ENCODE measurements at regions not wholly inside any gene's neighbourhood (a gene's known extent, or its start where the extent isn't known, plus 50 kb on each side); places are given as distances from the start of the nearest gene placed in this dataset.

DNA sequence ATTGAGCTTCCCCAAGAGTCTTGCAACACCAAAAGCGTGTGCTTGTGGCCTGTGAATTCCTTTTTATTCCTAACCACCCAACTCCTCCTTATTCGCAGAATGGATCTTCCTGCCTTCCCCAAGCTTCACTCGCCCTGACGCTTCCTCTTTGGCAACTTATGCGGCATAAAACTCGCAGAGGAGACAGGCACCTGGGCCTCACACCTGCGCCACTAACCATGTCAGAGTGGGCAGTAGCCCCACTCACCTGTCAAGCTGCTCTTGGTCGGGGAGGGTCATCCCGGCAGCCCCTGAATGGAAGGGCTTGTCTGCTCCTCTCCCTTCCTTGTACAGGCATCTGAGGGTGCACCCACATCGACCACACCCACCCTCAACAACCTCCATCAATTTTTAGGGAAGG, 106.9 kb upstream of the GPC1 start:
- TF ChIP-seq, protein P1, sequence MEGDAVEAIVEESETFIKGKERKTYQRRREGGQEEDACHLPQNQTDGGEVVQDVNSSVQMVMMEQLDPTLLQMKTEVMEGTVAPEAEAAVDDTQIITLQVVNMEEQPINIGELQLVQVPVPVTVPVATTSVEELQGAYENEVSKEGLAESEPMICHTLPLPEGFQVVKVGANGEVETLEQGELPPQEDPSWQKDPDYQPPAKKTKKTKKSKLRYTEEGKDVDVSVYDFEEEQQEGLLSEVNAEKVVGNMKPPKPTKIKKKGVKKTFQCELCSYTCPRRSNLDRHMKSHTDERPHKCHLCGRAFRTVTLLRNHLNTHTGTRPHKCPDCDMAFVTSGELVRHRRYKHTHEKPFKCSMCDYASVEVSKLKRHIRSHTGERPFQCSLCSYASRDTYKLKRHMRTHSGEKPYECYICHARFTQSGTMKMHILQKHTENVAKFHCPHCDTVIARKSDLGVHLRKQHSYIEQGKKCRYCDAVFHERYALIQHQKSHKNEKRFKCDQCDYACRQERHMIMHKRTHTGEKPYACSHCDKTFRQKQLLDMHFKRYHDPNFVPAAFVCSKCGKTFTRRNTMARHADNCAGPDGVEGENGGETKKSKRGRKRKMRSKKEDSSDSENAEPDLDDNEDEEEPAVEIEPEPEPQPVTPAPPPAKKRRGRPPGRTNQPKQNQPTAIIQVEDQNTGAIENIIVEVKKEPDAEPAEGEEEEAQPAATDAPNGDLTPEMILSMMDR (IDR thresholded peaks at IDR 0.05; ENCODE audit: extremely low read depth, missing control alignments), result no peak
- DNase-seq (ENCODE audit: low spot score), result no peak

DNA sequence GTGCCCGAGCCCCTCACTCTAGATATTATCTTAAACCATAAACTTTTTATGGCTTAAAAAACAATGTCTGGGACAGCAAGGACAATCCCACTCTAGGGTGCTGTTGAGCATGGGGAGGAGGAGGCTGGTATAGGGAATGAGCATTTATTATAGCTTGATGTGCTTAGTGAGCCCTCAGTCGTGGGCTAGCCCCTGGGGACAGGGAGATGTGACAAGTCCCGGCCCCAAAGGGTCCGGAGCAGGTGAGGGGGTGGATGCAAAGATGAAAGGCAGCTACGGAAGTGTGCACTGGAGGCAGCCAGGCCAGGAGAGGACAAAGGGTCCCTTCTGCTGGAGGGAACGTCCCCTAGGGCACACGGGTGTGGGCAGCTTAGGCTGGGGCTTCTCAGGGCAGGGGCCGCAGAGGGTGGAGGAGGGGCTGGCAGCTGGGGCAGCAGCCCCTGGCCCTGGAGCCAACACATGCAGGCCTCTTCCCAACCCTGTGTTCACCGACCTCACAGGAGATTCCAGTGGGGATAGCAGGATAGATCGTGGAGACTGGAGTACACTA, 106.3 kb upstream of the GPC1 start:
- TF ChIP-seq, protein P1 (IDR thresholded peaks at IDR 0.05; ENCODE audit: extremely low read depth, missing control alignments), result no peak
- no peak for DNase-seq (ENCODE audit: low spot score)

DNA sequence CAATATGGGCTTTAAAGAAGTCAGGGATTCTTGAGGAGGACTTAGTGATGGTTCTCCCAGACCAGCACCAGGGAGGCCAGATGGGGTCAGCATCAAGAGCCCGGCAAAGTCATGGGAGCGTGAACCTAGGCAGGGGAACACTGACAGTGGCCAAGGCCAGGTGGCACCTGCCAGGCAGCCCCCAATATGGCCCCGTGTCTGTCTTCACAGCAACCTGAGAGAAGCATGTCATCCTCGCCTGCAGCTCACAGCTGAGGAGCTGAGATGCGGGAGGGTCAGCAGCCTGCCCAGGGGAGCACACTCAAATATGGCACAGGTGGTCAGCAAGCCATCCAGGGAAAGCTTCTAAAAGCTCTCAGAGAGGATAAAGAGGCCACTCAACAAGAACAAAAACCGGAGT, 105.7 kb upstream of the GPC1 start:
- TF ChIP-seq, protein P1 (IDR thresholded peaks at IDR 0.05; ENCODE audit: extremely low read depth, missing control alignments), result no peak
- no peak for DNase-seq (ENCODE audit: low spot score)

DNA sequence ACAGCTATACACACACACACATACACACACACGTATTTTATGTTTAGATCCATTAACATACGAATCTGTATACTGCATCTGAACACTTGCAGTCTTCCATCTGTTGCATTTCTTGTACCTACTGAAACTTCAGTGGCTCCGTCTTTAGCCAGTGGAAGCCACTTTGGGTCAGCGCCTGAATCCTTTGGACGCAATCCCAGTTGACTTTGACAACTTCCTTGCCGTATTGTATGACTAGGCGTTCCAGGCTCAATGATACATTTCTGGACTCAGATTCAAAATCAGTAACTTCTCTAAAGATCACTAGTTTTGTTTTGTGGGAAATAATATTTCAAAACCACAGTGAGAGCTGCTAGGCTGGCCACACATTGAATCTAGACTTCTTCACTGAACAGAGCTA, 101.5 kb upstream of the GPC1 start:
- TF ChIP-seq, protein P1 (IDR thresholded peaks at IDR 0.05; ENCODE audit: extremely low read depth, missing control alignments), result no peak
- DNase-seq (ENCODE audit: low spot score), result no peak

DNA sequence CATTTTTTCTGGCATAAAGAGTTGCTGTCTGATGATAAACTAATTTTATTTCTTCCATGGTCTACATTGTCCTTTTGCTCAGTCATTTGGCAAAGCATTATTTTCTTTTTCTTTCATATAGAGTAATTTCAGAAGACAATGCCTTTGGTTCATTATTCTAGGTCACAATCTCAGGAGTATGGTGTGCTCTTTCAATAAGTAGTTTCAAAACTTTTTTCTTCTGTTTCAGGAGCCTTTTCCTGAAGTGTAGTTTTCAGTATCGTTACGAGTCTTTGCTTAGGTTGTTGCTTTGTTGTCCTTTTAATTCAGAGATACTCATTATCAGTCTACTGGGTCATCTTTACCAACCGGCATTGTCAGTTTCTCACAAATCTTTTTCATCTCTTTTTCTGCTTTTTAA, 100.4 kb upstream of the GPC1 start:
- TF ChIP-seq, protein P1 (IDR thresholded peaks at IDR 0.05; ENCODE audit: extremely low read depth, missing control alignments), result no peak
- no peak for DNase-seq (ENCODE audit: low spot score)

DNA sequence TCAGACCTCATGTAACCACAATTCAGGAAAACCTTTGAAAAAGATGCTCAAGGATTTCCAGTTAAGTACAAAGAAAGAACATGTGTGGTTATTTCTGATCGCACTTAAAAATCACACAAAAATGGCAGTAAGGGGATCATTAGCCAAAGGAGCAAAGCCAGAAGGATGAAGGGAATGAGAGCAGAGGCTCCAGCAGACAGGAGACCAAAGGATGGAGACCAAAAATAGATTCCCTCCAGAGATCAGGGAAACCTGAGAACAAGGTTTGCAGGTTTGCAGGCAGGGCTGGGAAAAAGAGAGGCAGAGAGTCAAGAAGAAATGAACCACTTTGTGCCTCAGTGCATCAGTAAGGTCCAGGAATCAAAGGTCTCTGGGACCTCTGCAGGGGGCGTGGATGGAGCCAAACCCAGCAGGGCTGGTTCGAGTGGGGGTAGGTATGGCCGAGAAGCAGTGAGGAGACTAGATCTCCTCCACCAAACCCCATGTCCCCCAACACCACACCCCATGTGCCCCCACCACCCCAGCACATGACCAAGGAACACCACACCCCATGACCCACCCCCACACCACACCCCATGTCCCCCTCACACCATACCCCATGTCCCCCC, 98.5 kb upstream of the GPC1 start:
- TF ChIP-seq, protein P1 (IDR thresholded peaks at IDR 0.05; ENCODE audit: extremely low read depth, missing control alignments), result no peak
- no peak for DNase-seq (ENCODE audit: low spot score)

DNA sequence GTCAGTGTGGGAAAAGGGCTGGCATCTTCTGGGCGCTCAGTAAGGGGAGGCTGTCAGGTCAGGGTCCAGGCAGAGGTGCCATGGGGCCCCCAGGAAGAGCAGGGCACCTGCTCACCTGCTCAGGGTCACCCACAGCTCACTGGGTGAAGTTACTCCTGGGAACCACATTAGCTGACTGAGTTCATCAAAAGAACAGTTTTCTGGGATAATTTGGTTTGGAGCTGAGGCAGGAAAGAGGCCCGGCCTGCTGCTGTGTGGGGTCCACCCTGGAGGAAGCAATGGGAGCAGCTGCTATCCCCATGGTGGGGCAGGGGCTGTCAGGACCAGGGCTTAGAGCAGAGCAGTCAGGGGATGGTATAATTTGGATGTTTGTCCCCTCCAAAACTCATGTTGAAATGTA, 97.2 kb upstream of the GPC1 start:
- TF ChIP-seq, protein P1 (IDR thresholded peaks at IDR 0.05; ENCODE audit: extremely low read depth, missing control alignments), result no peak
- no peak for DNase-seq (ENCODE audit: low spot score)
